ENCODE measurements at regions not wholly inside any gene's neighbourhood (a gene's known extent, or its start where the extent isn't known, plus 50 kb on each side); places are given as distances from the start of the nearest gene placed in this dataset.

DNA sequence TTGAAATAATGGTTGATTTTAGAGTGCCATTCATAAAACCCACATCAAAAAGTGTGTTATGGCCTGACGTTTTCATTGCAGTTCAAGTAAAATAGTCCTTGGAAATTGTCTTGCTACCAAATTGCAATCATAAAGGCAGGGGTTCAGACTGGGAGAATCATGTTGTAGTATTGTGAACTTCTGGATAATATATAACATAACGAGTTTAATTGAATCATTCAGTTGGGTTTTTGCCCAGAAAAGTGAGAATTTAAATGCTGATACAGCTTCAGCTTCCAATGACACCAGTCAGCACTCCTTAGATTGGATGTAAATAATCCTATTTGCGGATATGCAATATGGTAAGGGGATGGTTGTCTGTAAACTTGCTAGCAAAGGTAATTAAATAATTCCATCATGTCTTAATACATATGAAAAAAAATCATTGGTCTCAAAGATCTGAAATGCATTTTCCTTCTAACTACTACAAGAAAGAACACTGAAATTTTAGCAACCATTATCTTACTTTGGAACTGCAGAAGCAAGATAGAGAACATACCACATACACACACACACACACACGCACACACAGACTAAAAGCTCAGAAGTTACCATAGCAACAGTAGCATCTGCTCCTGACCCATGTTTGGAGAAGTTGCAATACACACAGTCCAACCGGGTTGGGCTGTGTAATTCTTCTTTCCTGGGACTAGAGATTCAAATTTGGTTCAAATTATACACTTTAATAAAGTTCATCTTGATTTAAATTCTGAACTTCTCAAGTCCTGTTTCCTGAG is 686.2 kb upstream of the NR2F2 start:
- no peak for TF ChIP-seq YY1 (IDR thresholded peaks at IDR 0.05; ENCODE audit: insufficient read depth, insufficient read length)
- TF ChIP-seq ZNF274 (IDR thresholded peaks at IDR 0.05; ENCODE audit: low read depth, low read length) = no peak
- no peak for TF ChIP-seq SUZ12 (IDR thresholded peaks at IDR 0.05; ENCODE audit: extremely low read depth, insufficient read depth, insufficient read length)
